ENCODE measurements at regions not wholly inside any gene's neighbourhood (a gene's known extent, or its start where the extent isn't known, plus 50 kb on each side); places are given as distances from the start of the nearest gene placed in this dataset.
"Not testable (repeated sequence)": the region's sequence is repeated elsewhere in the genome, so short reads cannot be mapped to it uniquely, and the experiment has no call there.

DNA sequence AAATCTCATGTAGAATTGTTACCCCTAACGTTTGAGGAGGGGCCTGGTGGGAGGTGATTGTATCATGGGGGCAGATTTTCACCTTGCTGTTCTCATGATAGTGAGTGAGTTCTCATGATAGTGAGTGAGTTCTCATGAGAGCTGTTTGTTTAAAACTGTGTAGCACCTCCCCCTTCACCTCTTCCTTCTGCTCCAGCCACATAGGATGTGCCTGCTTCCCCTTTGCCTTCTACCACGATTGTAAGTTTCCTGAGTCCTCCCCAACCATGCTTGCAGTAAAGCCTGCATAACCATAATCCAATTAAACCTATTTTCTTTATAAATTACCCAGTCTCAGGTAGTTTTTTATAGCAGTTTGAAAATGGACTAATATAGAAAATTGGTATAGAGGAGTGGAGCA, 1783.7 kb upstream of the CDH9 start:
- DNase-seq (ENCODE audit: low spot score) (no peak), ATAC-seq (ENCODE audit: insufficient number of reproducible peaks, low FRiP score, low read depth) (no peak)
- H3K27ac ChIP-seq, result no peak overlapping the region
- TF ChIP-seq, protein P1, sequence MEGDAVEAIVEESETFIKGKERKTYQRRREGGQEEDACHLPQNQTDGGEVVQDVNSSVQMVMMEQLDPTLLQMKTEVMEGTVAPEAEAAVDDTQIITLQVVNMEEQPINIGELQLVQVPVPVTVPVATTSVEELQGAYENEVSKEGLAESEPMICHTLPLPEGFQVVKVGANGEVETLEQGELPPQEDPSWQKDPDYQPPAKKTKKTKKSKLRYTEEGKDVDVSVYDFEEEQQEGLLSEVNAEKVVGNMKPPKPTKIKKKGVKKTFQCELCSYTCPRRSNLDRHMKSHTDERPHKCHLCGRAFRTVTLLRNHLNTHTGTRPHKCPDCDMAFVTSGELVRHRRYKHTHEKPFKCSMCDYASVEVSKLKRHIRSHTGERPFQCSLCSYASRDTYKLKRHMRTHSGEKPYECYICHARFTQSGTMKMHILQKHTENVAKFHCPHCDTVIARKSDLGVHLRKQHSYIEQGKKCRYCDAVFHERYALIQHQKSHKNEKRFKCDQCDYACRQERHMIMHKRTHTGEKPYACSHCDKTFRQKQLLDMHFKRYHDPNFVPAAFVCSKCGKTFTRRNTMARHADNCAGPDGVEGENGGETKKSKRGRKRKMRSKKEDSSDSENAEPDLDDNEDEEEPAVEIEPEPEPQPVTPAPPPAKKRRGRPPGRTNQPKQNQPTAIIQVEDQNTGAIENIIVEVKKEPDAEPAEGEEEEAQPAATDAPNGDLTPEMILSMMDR (IDR thresholded peaks at IDR 0.05), result no peak
- H3K36me3 ChIP-seq, result no peaks in the 10 kb centered on the region
- no peaks in the 10 kb centered on the region for H3K4me1 ChIP-seq (ENCODE audit: control insufficient read depth in 1 of 2, low read depth in 2 of 2)
- H3K4me3 ChIP-seq, result no peak overlapping the region
- H3K27me3 ChIP-seq (replicated peaks; ENCODE audit: insufficient read depth), result no peaks in the 10 kb centered on the region
- no peaks in the 10 kb centered on the region for H3K9me3 ChIP-seq

DNA sequence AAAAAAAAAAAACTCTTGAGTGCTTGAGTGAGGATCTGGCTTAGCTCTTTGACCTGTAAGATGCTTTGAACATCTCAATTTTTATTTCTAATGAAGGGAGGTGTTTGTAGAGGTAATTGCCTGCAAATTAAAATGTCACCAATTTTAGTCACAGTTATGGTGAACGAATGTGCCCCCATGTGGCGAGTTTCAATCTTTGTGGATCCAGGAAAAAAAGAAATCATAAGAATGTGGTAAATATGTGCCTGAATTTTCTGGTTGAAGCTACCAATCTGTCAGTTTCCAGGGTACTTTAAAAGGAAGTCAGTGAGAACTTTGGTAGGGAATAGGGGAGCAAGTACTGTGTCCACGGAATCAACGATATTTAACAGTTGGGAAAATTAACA, 1772.4 kb upstream of the CDH9 start:
- Histone ChIP-seq H3K4me1 (ENCODE audit: control insufficient read depth in 1 of 2, low read depth in 2 of 2) (no peaks in the 10 kb centered on the region), H3K27ac (no peak overlapping the region), H3K4me3 (no peak overlapping the region), H3K9me3 (no peaks in the 10 kb centered on the region), H3K36me3 (no peaks in the 10 kb centered on the region), H3K27me3 (replicated peaks; ENCODE audit: insufficient read depth) (no peaks in the 10 kb centered on the region)
- no peak for ATAC-seq (ENCODE audit: insufficient number of reproducible peaks, low FRiP score, low read depth)
- TF ChIP-seq, protein P1 (IDR thresholded peaks at IDR 0.05), result no peak
- DNase-seq (ENCODE audit: low spot score), result no peak

DNA sequence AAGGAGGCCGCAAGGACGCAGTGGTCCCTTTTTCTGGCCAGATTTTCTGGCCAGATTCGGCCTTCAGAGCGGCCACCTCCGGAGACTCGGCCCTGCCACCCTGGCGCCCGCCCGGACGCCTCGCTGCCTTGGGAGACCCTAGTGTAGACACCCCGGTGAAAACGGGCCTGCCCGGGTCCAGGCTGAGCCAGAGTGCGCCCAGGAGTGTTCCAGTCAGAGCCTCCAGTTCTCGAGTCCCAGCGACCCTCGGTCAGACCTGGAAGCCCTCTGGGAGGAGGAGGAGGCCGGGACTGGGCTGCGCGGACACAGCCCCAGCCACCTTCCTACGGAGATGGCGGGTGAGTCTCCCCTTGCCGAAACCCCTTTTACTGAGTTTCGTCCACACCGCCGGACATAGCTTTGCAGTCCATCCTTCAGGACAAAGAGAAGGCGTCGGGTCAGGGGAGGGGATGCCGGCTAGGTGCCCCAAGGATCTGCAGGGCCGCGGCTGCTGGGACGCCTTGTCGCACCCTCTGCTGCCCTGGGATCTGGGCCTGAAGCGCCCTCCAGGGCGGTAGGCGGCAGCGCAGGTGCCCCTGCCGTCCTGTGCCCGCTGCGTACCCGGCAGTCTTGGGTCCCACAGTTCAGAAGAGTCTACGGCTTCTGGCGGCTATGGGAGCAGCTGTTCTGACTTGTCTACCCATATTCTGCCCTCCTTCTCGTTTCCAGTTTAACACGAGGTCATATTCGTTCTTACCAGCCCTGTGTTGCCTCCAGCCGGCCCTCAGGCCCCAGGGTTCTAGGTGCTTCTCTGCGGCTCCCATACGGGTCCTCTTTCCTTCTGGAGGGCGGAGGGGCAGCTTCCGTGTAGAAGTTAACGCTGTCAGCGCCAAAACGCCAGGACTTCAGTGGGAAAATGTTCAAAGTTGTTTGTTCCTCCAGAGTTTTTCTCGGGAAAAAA, 1771.7 kb upstream of the CDH9 start:
- Histone ChIP-seq H3K4me3 (no peak overlapping the region), H3K27ac (no peak overlapping the region), H3K36me3 (no peaks in the 10 kb centered on the region), H3K9me3 (no peaks in the 10 kb centered on the region), H3K4me1 (ENCODE audit: control insufficient read depth in 1 of 2, low read depth in 2 of 2) (no peaks in the 10 kb centered on the region), H3K27me3 (replicated peaks; ENCODE audit: insufficient read depth) (no peaks in the 10 kb centered on the region)
- DNase-seq (ENCODE audit: low spot score) (no peak), ATAC-seq (ENCODE audit: insufficient number of reproducible peaks, low FRiP score, low read depth) (no peak)
- TF ChIP-seq, protein P1 (IDR thresholded peaks at IDR 0.05), result no peak

DNA sequence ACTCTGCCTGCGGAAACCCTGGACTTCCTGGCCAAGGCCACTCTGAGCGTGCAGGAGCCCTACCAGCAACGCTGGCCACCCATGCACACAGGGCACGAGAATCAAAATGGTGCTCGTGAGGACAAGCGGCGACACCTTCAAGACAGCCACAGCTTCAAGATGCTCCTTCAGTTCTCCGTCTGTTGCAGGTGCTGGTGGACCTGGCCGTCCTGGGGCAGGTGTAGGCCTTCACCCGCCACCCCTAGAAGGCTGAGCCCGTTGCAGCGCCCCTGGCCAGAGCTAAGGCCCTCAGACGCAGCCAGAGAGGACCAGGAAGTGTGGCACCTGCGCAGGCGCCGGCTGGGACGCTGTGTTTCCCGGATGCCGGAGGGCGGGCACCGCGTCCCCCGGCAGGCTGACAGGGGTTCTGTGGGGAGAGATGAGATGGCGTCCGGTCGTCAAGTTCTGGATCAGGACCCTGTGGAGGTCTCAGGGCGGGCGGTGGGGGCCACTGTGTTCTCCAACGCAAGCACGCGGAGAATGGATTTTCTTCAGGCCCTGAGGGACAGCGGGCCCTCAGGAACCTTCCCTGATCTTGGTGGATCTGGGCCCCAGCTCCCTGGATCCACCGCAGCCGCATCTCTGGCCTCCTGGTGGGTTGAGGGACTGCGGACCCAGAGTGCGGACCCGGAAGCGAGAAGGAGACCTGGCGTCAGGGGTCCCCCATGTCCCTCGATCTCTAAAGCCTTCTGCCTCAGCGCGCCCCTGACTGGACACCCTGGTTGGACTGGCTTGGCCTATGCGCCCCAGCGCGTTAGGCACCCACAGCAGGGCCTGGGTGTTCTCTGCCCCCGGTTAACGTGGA, 1770.8 kb upstream of the CDH9 start:
- H3K9me3 ChIP-seq, result no peaks in the 10 kb centered on the region
- no peaks in the 10 kb centered on the region for H3K36me3 ChIP-seq
- no peak overlapping the region for H3K4me3 ChIP-seq
- ATAC-seq (ENCODE audit: insufficient number of reproducible peaks, low FRiP score, low read depth), result no peak
- no peak for DNase-seq (ENCODE audit: low spot score)
- no peak overlapping the region for H3K27ac ChIP-seq
- TF ChIP-seq, protein P1 (IDR thresholded peaks at IDR 0.05), result no peak
- H3K27me3 ChIP-seq (replicated peaks; ENCODE audit: insufficient read depth), result no peaks in the 10 kb centered on the region
- H3K4me1 ChIP-seq (ENCODE audit: control insufficient read depth in 1 of 2, low read depth in 2 of 2), result no peaks in the 10 kb centered on the region

DNA sequence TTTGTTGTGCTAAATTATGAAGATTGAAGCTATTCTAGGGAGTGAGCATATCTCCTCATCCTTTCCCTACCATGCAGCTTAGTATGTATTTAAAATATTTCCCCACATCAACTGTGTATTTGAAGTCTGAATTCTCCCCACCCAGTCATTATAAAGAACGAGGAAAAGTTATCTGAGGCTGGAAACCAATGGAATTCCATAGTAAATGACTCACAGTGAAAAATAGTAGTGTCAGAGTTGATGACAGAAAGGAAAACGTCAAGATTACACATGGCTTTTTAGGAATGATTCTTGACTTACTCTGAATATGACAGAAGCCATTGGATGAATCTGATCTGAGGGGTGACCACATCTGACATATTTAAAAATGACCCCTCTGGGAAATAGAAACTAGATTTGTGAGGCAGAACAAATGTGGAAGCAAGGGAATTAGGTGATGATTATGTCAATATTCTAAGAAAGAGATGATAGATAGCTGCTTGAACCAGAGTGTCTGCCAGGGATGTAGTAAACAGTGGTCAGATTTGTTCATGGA, 1768.9 kb upstream of the CDH9 start:
- TF ChIP-seq, protein P1 (IDR thresholded peaks at IDR 0.05), result no peak
- no peak for ATAC-seq (ENCODE audit: insufficient number of reproducible peaks, low FRiP score, low read depth)
- no peak overlapping the region for H3K4me3 ChIP-seq

DNA sequence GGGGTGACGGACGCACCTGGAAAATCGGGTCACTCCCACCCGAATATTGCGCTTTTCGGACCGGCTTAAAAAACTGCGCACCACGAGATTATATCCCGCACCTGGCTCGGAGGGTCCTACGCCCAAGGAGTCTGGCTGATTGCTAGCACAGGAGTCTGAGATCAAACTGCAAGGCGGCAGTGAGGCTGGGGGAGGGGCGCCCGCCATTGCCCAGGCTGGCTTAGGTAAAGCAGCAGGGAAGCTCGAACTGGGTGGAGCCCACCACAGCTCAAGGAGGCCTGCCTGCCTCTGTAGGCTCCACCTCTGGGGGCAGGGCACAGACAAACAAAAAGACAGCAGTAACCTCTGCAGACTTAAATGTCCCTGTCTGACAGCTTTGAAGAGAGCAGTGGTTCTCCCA, 1760.6 kb upstream of the CDH9 start:
- not testable (repeated sequence) for ATAC-seq (ENCODE audit: insufficient number of reproducible peaks, low FRiP score, low read depth); H3K9me3 ChIP-seq; H3K27ac ChIP-seq; H3K27me3 ChIP-seq (replicated peaks; ENCODE audit: insufficient read depth); H3K4me3 ChIP-seq; H3K36me3 ChIP-seq; DNase-seq (ENCODE audit: low spot score); H3K4me1 ChIP-seq (ENCODE audit: control insufficient read depth in 1 of 2, low read depth in 2 of 2)

More for the DNA sequence above, 1768.9 kb upstream of the CDH9 start:
- DNase-seq (ENCODE audit: low spot score), result no peak
- Histone ChIP-seq H3K36me3 (no peaks in the 10 kb centered on the region), H3K27me3 (replicated peaks; ENCODE audit: insufficient read depth) (no peaks in the 10 kb centered on the region), H3K4me1 (ENCODE audit: control insufficient read depth in 1 of 2, low read depth in 2 of 2) (no peaks in the 10 kb centered on the region), H3K9me3 (no peaks in the 10 kb centered on the region), H3K27ac (no peak overlapping the region)
